ENCODE measurements at regions not wholly inside any gene's neighbourhood (a gene's known extent, or its start where the extent isn't known, plus 50 kb on each side); places are given as distances from the start of the nearest gene placed in this dataset.

DNA sequence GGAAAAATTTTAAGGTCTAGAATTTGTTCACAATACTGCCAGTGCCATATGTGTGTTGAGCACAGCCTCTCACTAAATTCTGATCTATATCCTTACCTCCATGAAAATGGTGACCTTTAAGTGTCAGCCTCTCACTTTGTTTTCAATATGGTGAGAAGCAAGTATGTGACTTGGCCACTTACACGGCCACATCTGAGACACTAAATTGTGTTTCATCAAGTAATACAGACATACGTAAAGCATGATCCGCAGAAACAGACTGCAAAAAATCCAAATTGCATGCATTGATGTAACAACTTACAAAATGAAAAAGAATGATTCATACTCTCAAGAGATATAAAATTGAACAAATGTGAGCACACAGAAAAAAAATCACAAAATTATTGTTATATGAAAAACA lies 55.2 kb upstream of the UGP2 start:
- no peak overlapping the region for H3K4me2 ChIP-seq
- ChIA-PET POLR2A (no interaction called here), CTCF (no interaction called here)
- TF ChIP-seq TAF1 (IDR thresholded peaks at IDR 0.05; ENCODE audit: borderline replicate concordance, low read depth, low read length), result no peak
- TF ChIP-seq MXI1 (IDR thresholded peaks at IDR 0.05; ENCODE audit: low read depth, low read length), result no peak
- TF ChIP-seq FOXM1 (IDR thresholded peaks at IDR 0.05; ENCODE audit: low read depth), result no peak
- no peak for TF ChIP-seq EP300 (IDR thresholded peaks at IDR 0.05; ENCODE audit: borderline replicate concordance in 1 of 2, low read depth in 1 of 2, low read length in 1 of 2)
- TF ChIP-seq RXRA (IDR thresholded peaks at IDR 0.05; ENCODE audit: borderline replicate concordance, low read depth), result no peak
- TF ChIP-seq, protein P1, sequence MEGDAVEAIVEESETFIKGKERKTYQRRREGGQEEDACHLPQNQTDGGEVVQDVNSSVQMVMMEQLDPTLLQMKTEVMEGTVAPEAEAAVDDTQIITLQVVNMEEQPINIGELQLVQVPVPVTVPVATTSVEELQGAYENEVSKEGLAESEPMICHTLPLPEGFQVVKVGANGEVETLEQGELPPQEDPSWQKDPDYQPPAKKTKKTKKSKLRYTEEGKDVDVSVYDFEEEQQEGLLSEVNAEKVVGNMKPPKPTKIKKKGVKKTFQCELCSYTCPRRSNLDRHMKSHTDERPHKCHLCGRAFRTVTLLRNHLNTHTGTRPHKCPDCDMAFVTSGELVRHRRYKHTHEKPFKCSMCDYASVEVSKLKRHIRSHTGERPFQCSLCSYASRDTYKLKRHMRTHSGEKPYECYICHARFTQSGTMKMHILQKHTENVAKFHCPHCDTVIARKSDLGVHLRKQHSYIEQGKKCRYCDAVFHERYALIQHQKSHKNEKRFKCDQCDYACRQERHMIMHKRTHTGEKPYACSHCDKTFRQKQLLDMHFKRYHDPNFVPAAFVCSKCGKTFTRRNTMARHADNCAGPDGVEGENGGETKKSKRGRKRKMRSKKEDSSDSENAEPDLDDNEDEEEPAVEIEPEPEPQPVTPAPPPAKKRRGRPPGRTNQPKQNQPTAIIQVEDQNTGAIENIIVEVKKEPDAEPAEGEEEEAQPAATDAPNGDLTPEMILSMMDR (IDR thresholded peaks at IDR 0.05), result no peak
- TF ChIP-seq TEAD4 (IDR thresholded peaks at IDR 0.05; ENCODE audit: borderline replicate concordance, insufficient read depth), result no peak
- no peak for TF ChIP-seq MEF2A (IDR thresholded peaks at IDR 0.05; ENCODE audit: borderline replicate concordance, low read depth)
- TF ChIP-seq, protein P2, sequence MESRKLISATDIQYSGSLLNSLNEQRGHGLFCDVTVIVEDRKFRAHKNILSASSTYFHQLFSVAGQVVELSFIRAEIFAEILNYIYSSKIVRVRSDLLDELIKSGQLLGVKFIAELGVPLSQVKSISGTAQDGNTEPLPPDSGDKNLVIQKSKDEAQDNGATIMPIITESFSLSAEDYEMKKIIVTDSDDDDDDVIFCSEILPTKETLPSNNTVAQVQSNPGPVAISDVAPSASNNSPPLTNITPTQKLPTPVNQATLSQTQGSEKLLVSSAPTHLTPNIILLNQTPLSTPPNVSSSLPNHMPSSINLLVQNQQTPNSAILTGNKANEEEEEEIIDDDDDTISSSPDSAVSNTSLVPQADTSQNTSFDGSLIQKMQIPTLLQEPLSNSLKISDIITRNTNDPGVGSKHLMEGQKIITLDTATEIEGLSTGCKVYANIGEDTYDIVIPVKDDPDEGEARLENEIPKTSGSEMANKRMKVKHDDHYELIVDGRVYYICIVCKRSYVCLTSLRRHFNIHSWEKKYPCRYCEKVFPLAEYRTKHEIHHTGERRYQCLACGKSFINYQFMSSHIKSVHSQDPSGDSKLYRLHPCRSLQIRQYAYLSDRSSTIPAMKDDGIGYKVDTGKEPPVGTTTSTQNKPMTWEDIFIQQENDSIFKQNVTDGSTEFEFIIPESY (IDR thresholded peaks at IDR 0.05; ENCODE audit: borderline replicate concordance, low read depth), result no peak
- TF ChIP-seq NRF1 (IDR thresholded peaks at IDR 0.05; ENCODE audit: low read depth, low read length), result no peak
- no peak for TF ChIP-seq ELF1 (IDR thresholded peaks at IDR 0.05)
- TF ChIP-seq, protein P3, sequence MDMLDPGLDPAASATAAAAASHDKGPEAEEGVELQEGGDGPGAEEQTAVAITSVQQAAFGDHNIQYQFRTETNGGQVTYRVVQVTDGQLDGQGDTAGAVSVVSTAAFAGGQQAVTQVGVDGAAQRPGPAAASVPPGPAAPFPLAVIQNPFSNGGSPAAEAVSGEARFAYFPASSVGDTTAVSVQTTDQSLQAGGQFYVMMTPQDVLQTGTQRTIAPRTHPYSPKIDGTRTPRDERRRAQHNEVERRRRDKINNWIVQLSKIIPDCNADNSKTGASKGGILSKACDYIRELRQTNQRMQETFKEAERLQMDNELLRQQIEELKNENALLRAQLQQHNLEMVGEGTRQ (IDR thresholded peaks at IDR 0.05; ENCODE audit: borderline replicate concordance, low read depth, low read length), result no peak
- TF ChIP-seq POLR2AphosphoS5 (IDR thresholded peaks at IDR 0.05; ENCODE audit: low read depth, low read length), result no peak
- TF ChIP-seq SIN3A (IDR thresholded peaks at IDR 0.05; ENCODE audit: borderline replicate concordance, low read depth, low read length), result no peak
- TF ChIP-seq GATA2 (CRISPR knock-in tag; IDR thresholded peaks at IDR 0.05), result no peak
- TF ChIP-seq, protein P4, sequence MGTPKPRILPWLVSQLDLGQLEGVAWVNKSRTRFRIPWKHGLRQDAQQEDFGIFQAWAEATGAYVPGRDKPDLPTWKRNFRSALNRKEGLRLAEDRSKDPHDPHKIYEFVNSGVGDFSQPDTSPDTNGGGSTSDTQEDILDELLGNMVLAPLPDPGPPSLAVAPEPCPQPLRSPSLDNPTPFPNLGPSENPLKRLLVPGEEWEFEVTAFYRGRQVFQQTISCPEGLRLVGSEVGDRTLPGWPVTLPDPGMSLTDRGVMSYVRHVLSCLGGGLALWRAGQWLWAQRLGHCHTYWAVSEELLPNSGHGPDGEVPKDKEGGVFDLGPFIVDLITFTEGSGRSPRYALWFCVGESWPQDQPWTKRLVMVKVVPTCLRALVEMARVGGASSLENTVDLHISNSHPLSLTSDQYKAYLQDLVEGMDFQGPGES (IDR thresholded peaks at IDR 0.05; ENCODE audit: low read depth, low read length), result no peak
- no peak for TF ChIP-seq SMC3 (IDR thresholded peaks at IDR 0.05; ENCODE audit: low read depth, low read length)
- no peak for TF ChIP-seq FOXJ3 (CRISPR knock-in tag; IDR thresholded peaks at IDR 0.05)
- H3K4me3 ChIP-seq (ENCODE audit: low read depth in 2 of 2, low read length in 1 of 2), result no peak overlapping the region
- no peaks in the 10 kb centered on the region for H3K27me3 ChIP-seq (ENCODE audit: insufficient read depth)
- DNase-seq, result no peak
- WGBS (ENCODE audit: low lambda C conversion rate), result 95% methylated on average over 3 of the region's 3 CpGs
- H3K9me2 ChIP-seq, result no peaks in the 10 kb centered on the region
- no peak overlapping the region for H3K9ac ChIP-seq
- peaks cover 24% of the 10 kb centered on the region for H3F3A ChIP-seq (replicated peaks; ENCODE audit: insufficient read depth)
- H3K4me1 ChIP-seq (ENCODE audit: control insufficient read depth in 1 of 2, insufficient read depth in 2 of 2, low read depth in 1 of 2, low read length in 1 of 2), result peaks cover 5 to 18% of the 10 kb centered on the region in 2 experiments
- no peaks in the 10 kb centered on the region for H3K9me3 ChIP-seq
- no peaks in the 10 kb centered on the region for H3K79me2 ChIP-seq (ENCODE audit: insufficient read depth)
- no peak overlapping the region for H3K27ac ChIP-seq (ENCODE audit: low read depth in 2 of 2, low read length in 1 of 2)
- H3K36me3 ChIP-seq (replicated peaks in 1 of 2; ENCODE audit: control insufficient read depth in 1 of 2, insufficient read depth in 2 of 2, low read length in 1 of 2), result no peaks in the 10 kb centered on the region
- H4K20me1 ChIP-seq (ENCODE audit: insufficient read depth), result no peaks in the 10 kb centered on the region
- H2AFZ ChIP-seq (ENCODE audit: low read depth), result no peak overlapping the region

Measured in SK-N-SH (cell line).